NT2/D1 (cell line): ENCODE measurements at regions not wholly inside any gene's neighbourhood (a gene's known extent, or its start where the extent isn't known, plus 50 kb on each side); places are given as distances from the start of the nearest gene placed in this dataset.

Source experiments
- SUZ12 ChIP-seq: IDR thresholded peaks from 2 replicates; pipeline ENCODE4 v1.6.1; 2011; ENCODE audit not compliant: insufficient read length, insufficient read depth; ENCODE audit errors: extremely low read depth
- YY1 ChIP-seq: IDR thresholded peaks from 2 replicates; pipeline ENCODE4 v1.6.1; 2011; ENCODE audit not compliant: insufficient read length, insufficient read depth
- ZNF274 ChIP-seq: IDR thresholded peaks from 2 replicates; pipeline ENCODE4 v1.6.1; 2011; ENCODE audit warnings: mild to moderate bottlenecking, low read depth, low read length

DNA sequence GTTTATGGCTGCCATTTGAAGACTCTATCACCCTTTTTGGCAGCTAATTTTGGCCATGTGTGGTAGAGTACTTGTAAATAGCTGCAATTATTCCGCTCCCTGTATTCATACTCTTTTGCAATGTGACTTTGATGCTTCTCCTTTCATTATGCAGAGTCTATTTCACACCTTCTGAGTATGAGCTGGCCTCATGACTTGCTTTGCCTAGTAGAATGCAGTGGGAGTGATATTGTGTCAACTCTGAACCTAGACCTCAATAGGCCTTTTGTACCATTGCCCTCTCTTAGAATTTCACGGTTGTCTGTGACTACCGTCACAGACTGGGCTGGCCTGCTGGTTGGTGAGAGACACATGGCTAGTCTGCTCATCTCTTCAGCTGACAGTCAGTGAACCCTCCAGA, 118.8 kb downstream of the DDIT4L start:
- TF ChIP-seq SUZ12, result no peak
- no peak for TF ChIP-seq YY1
- no peak for TF ChIP-seq ZNF274
